Hematopoietic multipotent progenitor cell treated with erythropoietin and hydrocortisone succinate and interleukin-3 and kit ligand, for 4 days (in vitro differentiated cells): ENCODE measurements at regions not wholly inside any gene's neighbourhood (a gene's known extent, or its start where the extent isn't known, plus 50 kb on each side); places are given as distances from the start of the nearest gene placed in this dataset.
A peak's percentile ranks its signal among the peaks of the same experiment; 100 is the strongest.
"Not testable (repeated sequence)": the region's sequence is repeated elsewhere in the genome, so short reads cannot be mapped to it uniquely, and the experiment has no call there.

Source experiments
- DNase-seq: peaks from one replicate; pipeline ENCODE4 v3.0.0-alpha.2; 2015

GRCh38 chr7:34401776-34402175, 256.2 kb upstream of the NPSR1 start:
- DNase-seq: no peak

GRCh38 chr7:34406848-34407530, 251.0 kb upstream of the NPSR1 start:
- no peak for DNase-seq

- DNase-seq: no peak
These were observed 250.4 kb upstream of the NPSR1 start for GRCh38 chr7:34407586-34407985.

- no peak for DNase-seq
These were observed 240.2 kb upstream of the NPSR1 start for GRCh38 chr7:34417781-34418180.

GRCh38 chr7:34421526-34421925, 236.5 kb upstream of the NPSR1 start:
- DNase-seq: no peak

GRCh38 chr7:34425194-34425593, 232.8 kb upstream of the NPSR1 start:
- DNase-seq: no peak

- no peak for DNase-seq
These were observed 232.2 kb upstream of the NPSR1 start for GRCh38 chr7:34425631-34426384.

GRCh38 chr7:34430456-34430855, 227.6 kb upstream of the NPSR1 start:
- DNase-seq: peak; percentile 5

GRCh38 chr7:34438436-34438835, 219.6 kb upstream of the NPSR1 start:
- DNase-seq: no peak

- DNase-seq: no peak
These were observed 212.4 kb upstream of the NPSR1 start for GRCh38 chr7:34445653-34446052.

- DNase-seq: not testable (repeated sequence)
These were observed 209.5 kb upstream of the NPSR1 start for GRCh38 chr7:34448531-34448930.

GRCh38 chr7:34449765-34450164, 208.3 kb upstream of the NPSR1 start:
- DNase-seq: no peak

GRCh38 chr7:34451183-34451582, 206.8 kb upstream of the NPSR1 start:
- no peak for DNase-seq

- no peak for DNase-seq
These were observed 206.1 kb upstream of the NPSR1 start for GRCh38 chr7:34451923-34452322.

GRCh38 chr7:34452363-34452762, 205.7 kb upstream of the NPSR1 start:
- no peak for DNase-seq

- no peak for DNase-seq
These were observed 204.9 kb upstream of the NPSR1 start for GRCh38 chr7:34453150-34453549.

GRCh38 chr7:34454381-34454780, 203.6 kb upstream of the NPSR1 start:
- DNase-seq: no peak

- no peak for DNase-seq
These were observed 200.7 kb upstream of the NPSR1 start for GRCh38 chr7:34457329-34457728.

GRCh38 chr7:34463830-34464229, 194.2 kb upstream of the NPSR1 start:
- no peak for DNase-seq

GRCh38 chr7:34471844-34472243, 186.2 kb upstream of the NPSR1 start:
- DNase-seq: no peak

- no peak for DNase-seq
These were observed 171.6 kb upstream of the NPSR1 start for GRCh38 chr7:34486371-34486770.

- DNase-seq: no peak
These were observed 170.5 kb upstream of the NPSR1 start for GRCh38 chr7:34487391-34488115.

GRCh38 chr7:34488766-34489165, 169.3 kb upstream of the NPSR1 start:
- DNase-seq: no peak

- DNase-seq: no peak
These were observed 166.1 kb upstream of the NPSR1 start for GRCh38 chr7:34491899-34492298.
